Small intestine (tissue), 7 donors: ENCODE measurements at regions not wholly inside any gene's neighbourhood (a gene's known extent, or its start where the extent isn't known, plus 50 kb on each side); places are given as distances from the start of the nearest gene placed in this dataset.
A peak's percentile ranks its signal among the peaks of the same experiment; 100 is the strongest.

Experiments
- DNase-seq, 2 donors: peaks; one replicate each; pipeline versions ENCODE4 v3.0.0 to v3.0.0-alpha.2; 2013
- FAIRE-seq: peaks from 2 replicates; lab custom pipeline; 2012; peaks lifted over from hg19 to GRCh38; lab: Jason Lieb, UNC
- H3K27ac ChIP-seq, 3 donors: one replicate each; pipeline ENCODE4 v1.5.1; 2013; ENCODE audit warnings: low read length in 2 of 3, mild to moderate bottlenecking in 2 of 3, control low read depth in 1 of 3, inconsistent platforms in 1 of 3, low read depth in 1 of 3, moderate library complexity in 1 of 3
- H3K27me3 ChIP-seq, 3 donors: one replicate each; pipeline ENCODE4 v1.6.1; 2013; ENCODE audit warnings: low read length in 3 of 3, inconsistent platforms in 1 of 3; ENCODE audit not compliant: control insufficient read depth in 3 of 3, insufficient read depth in 3 of 3
- H3K36me3 ChIP-seq, 3 donors: one replicate each; pipeline ENCODE4 v1.6.1; 2013; ENCODE audit warnings: low read length in 3 of 3, inconsistent platforms in 1 of 3, low read depth in 1 of 3, mild to moderate bottlenecking in 1 of 3, moderate library complexity in 1 of 3; ENCODE audit not compliant: control insufficient read depth in 3 of 3, insufficient read depth in 2 of 3
- H3K4me1 ChIP-seq, 3 donors: one replicate each; pipeline ENCODE4 v1.6.1; 2013; ENCODE audit warnings: low read length in 2 of 3, inconsistent platforms in 1 of 3, low read depth in 1 of 3, mild to moderate bottlenecking in 1 of 3, moderate library complexity in 1 of 3; ENCODE audit not compliant: control insufficient read depth in 3 of 3, insufficient read depth in 2 of 3
- H3K4me3 ChIP-seq, 3 donors: one replicate each; pipeline ENCODE4 v1.5.1; 2013; ENCODE audit warnings: low read length in 3 of 3, control low read depth in 1 of 3, inconsistent platforms in 1 of 3, low read depth in 1 of 3, mild to moderate bottlenecking in 1 of 3, moderate library complexity in 1 of 3
- H3K9me3 ChIP-seq, 2 donors: one replicate each; pipeline ENCODE4 v1.6.1; 2013; ENCODE audit warnings: low read depth in 1 of 2, low read length in 1 of 2; ENCODE audit not compliant: control insufficient read depth in 2 of 2, insufficient read depth in 1 of 2
- WGBS, 3 donors: extraction: QIAGEN DNeasy Blood & Tissue Kit; methylation state at CpG; one replicate each; pipeline ENCODE4 v1.1.7; 2013; 5-methylcytosine and 5-hydroxymethylcytosine counted together
- donor health status: healthy with polysubstance abuse.
- donor health status: control.
- donor health status: control.
- donor health status: Bipolar disorder and iron deficiency.
- donor health status: healthy.

GRCh38 chr16:63907251-63907650 is 1214.6 kb downstream of the CDH11 start:
- FAIRE-seq (no peak), DNase-seq (no peak)
- Histone ChIP-seq H3K9me3 (peaks cover 0 to 3% of the 10 kb centered on the region in 2 donors), H3K4me3 (no peak overlapping the region), H3K4me1 (no peaks in the 10 kb centered on the region), H3K27ac (no peak overlapping the region), H3K36me3 (no peaks in the 10 kb centered on the region), H3K27me3 (no peaks in the 10 kb centered on the region)
- 75 to 78% (median 75%) methylated on average over 2 of the region's 2 CpGs for WGBS, 3 donors

GRCh38 chr16:63904930-63905329 is 1216.9 kb downstream of the CDH11 start:
- Histone ChIP-seq H3K4me1 (no peaks in the 10 kb centered on the region), H3K9me3 (peaks cover 0 to 3% of the 10 kb centered on the region in 2 donors), H3K27ac (no peak overlapping the region), H3K4me3 (no peak overlapping the region), H3K27me3 (no peaks in the 10 kb centered on the region), H3K36me3 (no peaks in the 10 kb centered on the region)
- 79 to 86% (median 82%) methylated on average over 2 of the region's 2 CpGs for WGBS, 3 donors
- FAIRE-seq (no peak), DNase-seq (no peak)

- Histone ChIP-seq H3K4me1 (no peaks in the 10 kb centered on the region), H3K27ac (no peak overlapping the region), H3K9me3 (peaks cover 0 to 3% of the 10 kb centered on the region in 2 donors), H3K36me3 (no peaks in the 10 kb centered on the region), H3K4me3 (no peak overlapping the region), H3K27me3 (no peaks in the 10 kb centered on the region)
- DNase-seq: no peak
- FAIRE-seq: no peak
Measured at GRCh38 chr16:63904182-63904581, 1217.7 kb downstream of the CDH11 start.

GRCh38 chr16:63896383-63897109 is 1225.3 kb downstream of the CDH11 start:
- Histone ChIP-seq H3K9me3 (no peaks in the 10 kb centered on the region), H3K27me3 (no peaks in the 10 kb centered on the region), H3K4me1 (no peaks in the 10 kb centered on the region), H3K4me3 (no peak overlapping the region), H3K36me3 (no peaks in the 10 kb centered on the region), H3K27ac (no peak overlapping the region)
- FAIRE-seq (no peak), DNase-seq (no peak)
- WGBS, 3 donors: 72 to 88% (median 83%) methylated on average over 2 of the region's 2 CpGs

- no peak for FAIRE-seq
- Histone ChIP-seq H3K9me3 (no peaks in the 10 kb centered on the region), H3K4me1 (no peaks in the 10 kb centered on the region), H3K27ac (no peak overlapping the region), H3K4me3 (no peak overlapping the region), H3K27me3 (no peaks in the 10 kb centered on the region), H3K36me3 (no peaks in the 10 kb centered on the region)
- DNase-seq: no peak
Measured at GRCh38 chr16:63890723-63891122, 1231.1 kb downstream of the CDH11 start.

GRCh38 chr16:63890081-63890480 is 1231.8 kb downstream of the CDH11 start:
- Histone ChIP-seq H3K27ac (no peak overlapping the region), H3K9me3 (no peaks in the 10 kb centered on the region), H3K4me1 (no peaks in the 10 kb centered on the region), H3K27me3 (no peaks in the 10 kb centered on the region), H3K36me3 (no peaks in the 10 kb centered on the region), H3K4me3 (no peak overlapping the region)
- 6 to 19% (median 16%) methylated on average over 1 of the region's 1 CpG for WGBS, 3 donors
- no peak for FAIRE-seq
- peak in 1 of 2 donors; percentile 43 for DNase-seq

GRCh38 chr16:63883091-63883490 is 1238.8 kb downstream of the CDH11 start:
- DNase-seq (no peak), FAIRE-seq (no peak)
- no peaks in the 10 kb centered on the region for H3K36me3 ChIP-seq
- H3K9me3 ChIP-seq: no peaks in the 10 kb centered on the region
- no peak overlapping the region for H3K4me3 ChIP-seq
- no peak overlapping the region for H3K27ac ChIP-seq
- no peaks in the 10 kb centered on the region for H3K4me1 ChIP-seq
- no peaks in the 10 kb centered on the region for H3K27me3 ChIP-seq

GRCh38 chr16:63882576-63882975 is 1239.3 kb downstream of the CDH11 start:
- H3K27me3 ChIP-seq: no peaks in the 10 kb centered on the region
- DNase-seq (no peak), FAIRE-seq (no peak)
- no peak overlapping the region for H3K27ac ChIP-seq
- no peaks in the 10 kb centered on the region for H3K4me1 ChIP-seq
- no peak overlapping the region for H3K4me3 ChIP-seq
- no peaks in the 10 kb centered on the region for H3K36me3 ChIP-seq
- no peaks in the 10 kb centered on the region for H3K9me3 ChIP-seq

GRCh38 chr16:63880948-63881347 is 1240.9 kb downstream of the CDH11 start:
- H3K4me3 ChIP-seq: no peak overlapping the region
- 98 to 100% (median 100%) methylated on average over 2 of the region's 2 CpGs for WGBS, 3 donors
- DNase-seq (no peak), FAIRE-seq (no peak)
- H3K4me1 ChIP-seq: no peaks in the 10 kb centered on the region
- no peaks in the 10 kb centered on the region for H3K36me3 ChIP-seq
- no peaks in the 10 kb centered on the region for H3K27me3 ChIP-seq
- H3K27ac ChIP-seq: no peak overlapping the region
- no peaks in the 10 kb centered on the region for H3K9me3 ChIP-seq
